Activated T-helper 2 cell treated with anti-CD3 and anti-CD28 coated beads, Interferon-gamma antibody, Interleukin-2, Interleukin-4, amounts not matched to agents 10 μg/mL and 5 μg/mL and 100 μg/mL, durations not matched to agents 14 hours and 24 hours and 36 hours (primary cell): ENCODE measurements at regions not wholly inside any gene's neighbourhood (a gene's known extent, or its start where the extent isn't known, plus 50 kb on each side); places are given as distances from the start of the nearest gene placed in this dataset.

ENCODE experiments used
- DNase-seq: peaks from one replicate; pipeline ENCODE4 v3.0.0; 2021; ENCODE audit warnings: low spot score
- H3K27ac Mint-ChIP-seq: one replicate; pipeline ENCODE4 v1.8.0; 2021; ENCODE audit warnings: mixed read lengths
- H3K27me3 Mint-ChIP-seq: one replicate; pipeline ENCODE4 v1.8.0; 2021; ENCODE audit warnings: low read depth, mixed read lengths
- H3K36me3 Mint-ChIP-seq: one replicate; pipeline ENCODE4 v1.8.0; 2021; ENCODE audit warnings: low read depth, mixed read lengths
- H3K4me1 Mint-ChIP-seq: one replicate; pipeline ENCODE4 v1.8.0; 2021; ENCODE audit warnings: low read depth, mixed read lengths
- H3K4me3 Mint-ChIP-seq: one replicate; pipeline ENCODE4 v1.8.0; 2021; ENCODE audit warnings: low read depth, mild to moderate bottlenecking, moderate library complexity, mixed read lengths
- H3K9me3 Mint-ChIP-seq: one replicate; pipeline ENCODE4 v1.8.0; 2021; ENCODE audit warnings: mixed read lengths
- intact Hi-C: fragments of 100-400 bp; cut with micrococcal nuclease; formaldehyde crosslinking; loops from one replicate; pipeline ENCODE4 v1.15.1; 2023

- peak overlapping the region; percentile 54 for H3K4me3 Mint-ChIP-seq
- no peak for DNase-seq
Observed at GRCh38 chr6:137767911-137768690, 99.0 kb upstream of the TNFAIP3 start.

GRCh38 chr6:137768935-137769334 lies 98.1 kb upstream of the TNFAIP3 start:
- no peak for DNase-seq
- Mint-ChIP-seq H3K36me3 (peaks cover 7% of the 10 kb centered on the region), H3K27ac (no peak overlapping the region), H3K4me1 (peaks cover 29% of the 10 kb centered on the region), H3K9me3 (peaks cover 4% of the 10 kb centered on the region), H3K4me3 (no peak overlapping the region), H3K27me3 (no peaks in the 10 kb centered on the region)
- intact Hi-C loops: loop anchor here (1.0 kb wide), 1 partner anchor 23 kb away; no protein-coding TSS in a partner anchor

More at GRCh38 chr6:137767911-137768690, 99.0 kb upstream of the TNFAIP3 start:
- Mint-ChIP-seq H3K9me3 (peaks cover 4% of the 10 kb centered on the region), H3K36me3 (peaks cover 6% of the 10 kb centered on the region), H3K27me3 (no peaks in the 10 kb centered on the region), H3K4me1 (peaks cover 29% of the 10 kb centered on the region), H3K27ac (peak overlapping the region; percentile 94)
- intact Hi-C loops: loop anchor here (1.0 kb wide), 1 partner anchor 24 kb away; no protein-coding TSS in a partner anchor

- H3K4me3 Mint-ChIP-seq: no peak overlapping the region
- H3K27ac Mint-ChIP-seq: no peak overlapping the region
- peaks cover 4% of the 10 kb centered on the region for H3K9me3 Mint-ChIP-seq
- peaks cover 7% of the 10 kb centered on the region for H3K36me3 Mint-ChIP-seq
- no peaks in the 10 kb centered on the region for H3K27me3 Mint-ChIP-seq
- DNase-seq: no peak
- intact Hi-C loops: no loop called here
- H3K4me1 Mint-ChIP-seq: peaks cover 26% of the 10 kb centered on the region
Observed at GRCh38 chr6:137769797-137770362, 97.2 kb upstream of the TNFAIP3 start.

- no peak for DNase-seq
- no peaks in the 10 kb centered on the region for H3K9me3 Mint-ChIP-seq
- no peak overlapping the region for H3K27ac Mint-ChIP-seq
- peaks cover 7% of the 10 kb centered on the region for H3K36me3 Mint-ChIP-seq
- no peak overlapping the region for H3K4me3 Mint-ChIP-seq
- peaks cover 17% of the 10 kb centered on the region for H3K4me1 Mint-ChIP-seq
- intact Hi-C loops: no loop called here
- H3K27me3 Mint-ChIP-seq: no peaks in the 10 kb centered on the region
Observed at GRCh38 chr6:137772541-137773250, 94.4 kb upstream of the TNFAIP3 start.

GRCh38 chr6:137775227-137775626 lies 91.8 kb upstream of the TNFAIP3 start:
- H3K36me3 Mint-ChIP-seq: peaks cover 4% of the 10 kb centered on the region
- DNase-seq: no peak
- no peaks in the 10 kb centered on the region for H3K9me3 Mint-ChIP-seq
- no peak overlapping the region for H3K27ac Mint-ChIP-seq
- H3K4me3 Mint-ChIP-seq: no peak overlapping the region
- intact Hi-C loops: no loop called here
- H3K27me3 Mint-ChIP-seq: no peaks in the 10 kb centered on the region
- peaks cover 3% of the 10 kb centered on the region for H3K4me1 Mint-ChIP-seq

GRCh38 chr6:137775720-137776119 lies 91.3 kb upstream of the TNFAIP3 start:
- Mint-ChIP-seq H3K4me3 (no peak overlapping the region), H3K36me3 (peaks cover 4% of the 10 kb centered on the region), H3K27me3 (no peaks in the 10 kb centered on the region), H3K4me1 (peaks cover 3% of the 10 kb centered on the region), H3K27ac (no peak overlapping the region), H3K9me3 (no peaks in the 10 kb centered on the region)
- DNase-seq: no peak
- intact Hi-C loops: no loop called here

GRCh38 chr6:137776256-137776655 lies 90.8 kb upstream of the TNFAIP3 start:
- intact Hi-C loops: no loop called here
- Mint-ChIP-seq H3K4me3 (no peak overlapping the region), H3K27ac (no peak overlapping the region), H3K4me1 (peaks cover 3% of the 10 kb centered on the region), H3K36me3 (peaks cover 4% of the 10 kb centered on the region), H3K27me3 (no peaks in the 10 kb centered on the region), H3K9me3 (no peaks in the 10 kb centered on the region)
- DNase-seq: no peak

- Mint-ChIP-seq H3K9me3 (no peaks in the 10 kb centered on the region), H3K4me3 (no peak overlapping the region), H3K27me3 (no peaks in the 10 kb centered on the region), H3K36me3 (peaks cover 6% of the 10 kb centered on the region), H3K27ac (no peak overlapping the region), H3K4me1 (peaks cover 3% of the 10 kb centered on the region)
- intact Hi-C loops: no loop called here
- no peak for DNase-seq
Observed at GRCh38 chr6:137776786-137777686, 90.0 kb upstream of the TNFAIP3 start.

- intact Hi-C loops: no loop called here
- no peak for DNase-seq
- Mint-ChIP-seq H3K27ac (no peak overlapping the region), H3K36me3 (peaks cover 6% of the 10 kb centered on the region), H3K27me3 (no peaks in the 10 kb centered on the region), H3K4me1 (peaks cover 3% of the 10 kb centered on the region), H3K9me3 (no peaks in the 10 kb centered on the region), H3K4me3 (no peak overlapping the region)
Observed at GRCh38 chr6:137777687-137778075, 89.4 kb upstream of the TNFAIP3 start.

- Mint-ChIP-seq H3K4me1 (peaks cover 2% of the 10 kb centered on the region), H3K9me3 (no peaks in the 10 kb centered on the region), H3K4me3 (no peak overlapping the region), H3K36me3 (peaks cover 5% of the 10 kb centered on the region), H3K27me3 (no peaks in the 10 kb centered on the region), H3K27ac (no peak overlapping the region)
- intact Hi-C loops: no loop called here
- no peak for DNase-seq
Observed at GRCh38 chr6:137779982-137780381, 87.1 kb upstream of the TNFAIP3 start.

GRCh38 chr6:137780447-137781034 lies 86.5 kb upstream of the TNFAIP3 start:
- Mint-ChIP-seq H3K36me3 (peaks cover 5% of the 10 kb centered on the region), H3K27me3 (no peaks in the 10 kb centered on the region), H3K4me3 (no peak overlapping the region), H3K9me3 (no peaks in the 10 kb centered on the region), H3K4me1 (peaks cover 2% of the 10 kb centered on the region), H3K27ac (no peak overlapping the region)
- no peak for DNase-seq
- intact Hi-C loops: no loop called here

- H3K9me3 Mint-ChIP-seq: no peaks in the 10 kb centered on the region
Observed at GRCh38 chr6:137781639-137782038, 85.4 kb upstream of the TNFAIP3 start.

More at GRCh38 chr6:137781639-137782038, 85.4 kb upstream of the TNFAIP3 start:
- intact Hi-C loops: no loop called here
- peaks cover 2% of the 10 kb centered on the region for H3K4me1 Mint-ChIP-seq
- H3K4me3 Mint-ChIP-seq: no peak overlapping the region
- no peak for DNase-seq
- peaks cover 5% of the 10 kb centered on the region for H3K36me3 Mint-ChIP-seq
- no peak overlapping the region for H3K27ac Mint-ChIP-seq
- H3K27me3 Mint-ChIP-seq: no peaks in the 10 kb centered on the region
